GM23338 (cell line): ENCODE measurements at regions not wholly inside any gene's neighbourhood (a gene's known extent, or its start where the extent isn't known, plus 50 kb on each side); places are given as distances from the start of the nearest gene placed in this dataset.

ENCODE experiments used
- ATAC-seq: fragments of 200-7000 bp; cut with Tn5 transposase; 3 replicates; pipeline ENCODE4 v1.9.1; 2020
- DNase-seq: peaks from one replicate; pipeline ENCODE4 v3.0.0-alpha.2; 2015; ENCODE audit warnings: low spot score
- H2AFZ ChIP-seq: fragments of 200-600 bp; sonication (generic); 2 replicates; pipeline ENCODE4 v1.8.0; 2016; ENCODE audit warnings: antibody characterized with exemption, mild to moderate bottlenecking, moderate library complexity
- H3F3A ChIP-seq: fragments of 200-600 bp; sonication (generic); replicated peaks from 2 replicates; pipeline ENCODE4 v1.8.0; 2017; ENCODE audit warnings: antibody characterized with exemption, mixed run types, low read depth
- H3K27ac ChIP-seq: fragments of 200-600 bp; sonication (generic); 2 replicates; pipeline ENCODE4 v1.6.1; 2016; ENCODE audit warnings: low read depth
- H3K27me3 ChIP-seq: fragments of 200-600 bp; sonication (generic); 2 replicates; pipeline ENCODE4 v1.8.0; 2016; ENCODE audit warnings: mild to moderate bottlenecking, mixed run types, moderate library complexity; ENCODE audit not compliant: insufficient read depth
- H3K36me3 ChIP-seq: fragments of 200-600 bp; sonication (generic); 2 replicates; pipeline ENCODE4 v1.8.0; 2016; ENCODE audit warnings: mild to moderate bottlenecking; ENCODE audit not compliant: insufficient read depth
- H3K4me1 ChIP-seq: fragments of 200-600 bp; sonication (generic); 2 replicates; pipeline ENCODE4 v1.8.0; 2016; ENCODE audit warnings: mild to moderate bottlenecking, moderate library complexity; ENCODE audit not compliant: insufficient read depth
- H3K4me2 ChIP-seq: fragments of 200-600 bp; sonication (generic); 2 replicates; pipeline ENCODE4 v1.7.1; 2017; ENCODE audit warnings: mixed run types
- H3K4me3 ChIP-seq: fragments of 200-600 bp; sonication (generic); 2 replicates; pipeline ENCODE4 v1.6.1; 2016; ENCODE audit warnings: mixed run types
- H3K79me2 ChIP-seq: fragments of 200-600 bp; sonication (generic); replicated peaks from 2 replicates; pipeline ENCODE4 v1.8.0; 2017; ENCODE audit warnings: mild to moderate bottlenecking; ENCODE audit not compliant: insufficient read depth
- H3K9me2 ChIP-seq: fragments of 200-600 bp; sonication (generic); 2 replicates; pipeline ENCODE4 v1.8.0; 2017; ENCODE audit not compliant: insufficient read depth
- H4K20me1 ChIP-seq: fragments of 200-600 bp; sonication (generic); replicated peaks from 2 replicates; pipeline ENCODE4 v1.8.0; 2017; ENCODE audit warnings: mild to moderate bottlenecking; ENCODE audit not compliant: insufficient read depth
- H3K27ac Mint-ChIP-seq: 2 replicates; pipeline ENCODE4 v1.8.0; 2020; ENCODE audit warnings: inconsistent platforms, mild to moderate bottlenecking, moderate library complexity, mixed read lengths
- H3K27me3 Mint-ChIP-seq: 3 replicates; pipeline ENCODE4 v1.8.0; 2022; ENCODE audit warnings: low read depth, mild to moderate bottlenecking, moderate library complexity, mixed read lengths, inconsistent platforms; ENCODE audit not compliant: insufficient read depth, poor library complexity
- H3K36me3 Mint-ChIP-seq: 3 replicates; pipeline ENCODE4 v1.8.0; 2021; ENCODE audit warnings: low read depth, mild to moderate bottlenecking, inconsistent platforms, moderate library complexity, mixed read lengths
- H3K4me1 Mint-ChIP-seq: 3 replicates; pipeline ENCODE4 v1.8.0; 2020; ENCODE audit warnings: mild to moderate bottlenecking, inconsistent platforms, mixed read lengths
- H3K4me3 Mint-ChIP-seq: 3 replicates; pipeline ENCODE4 v1.8.0; 2021; ENCODE audit warnings: moderate library complexity, mild to moderate bottlenecking, inconsistent platforms, mixed read lengths
- H3K9me3 Mint-ChIP-seq: 3 replicates; pipeline ENCODE4 v1.8.0; 2020; ENCODE audit warnings: moderate library complexity, mild to moderate bottlenecking, inconsistent platforms, mixed read lengths
- EZH2phosphoT487 ChIP-seq: fragments of 200-600 bp; sonication (generic); IDR thresholded peaks from one replicate; pipeline ENCODE4 v1.8.1; 2018; ENCODE audit warnings: antibody characterized with exemption; ENCODE audit not compliant: unreplicated experiment
- JUNB ChIP-seq: IDR thresholded peaks from one replicate; pipeline ENCODE4 v1.6.1; 2016; ENCODE audit warnings: antibody characterized with exemption; ENCODE audit not compliant: unreplicated experiment
- NANOG ChIP-seq: IDR thresholded peaks from 2 replicates; pipeline ENCODE4 v1.6.1; 2016; ENCODE audit warnings: antibody characterized with exemption, borderline replicate concordance
- REST ChIP-seq: IDR thresholded peaks from one replicate; pipeline ENCODE4 v1.6.1; 2018; ENCODE audit warnings: antibody characterized with exemption; ENCODE audit not compliant: unreplicated experiment
- STAT1 ChIP-seq: IDR thresholded peaks from one replicate; pipeline ENCODE4 v1.6.1; 2016; ENCODE audit warnings: antibody characterized with exemption; ENCODE audit not compliant: unreplicated experiment
- ZNF114 ChIP-seq: fragments of 250-450 bp; sonication (Bioruptor Pico); IDR thresholded peaks from 2 replicates; pipeline ENCODE4 v1.5.0; 2020; ENCODE audit warnings: mild to moderate bottlenecking, moderate library complexity
- ZNF331 ChIP-seq: fragments of 250-450 bp; sonication (Bioruptor Pico); IDR thresholded peaks from 2 replicates; pipeline ENCODE4 v1.5.0; 2020; ENCODE audit warnings: low read depth, mild to moderate bottlenecking, moderate library complexity
- TF ChIP-seq, protein P1 (sequence below): fragments of 250-450 bp; sonication (Bioruptor Pico); IDR thresholded peaks from 2 replicates; pipeline ENCODE4 v1.5.0; 2020; ENCODE audit warnings: mild to moderate bottlenecking, moderate library complexity
- TF ChIP-seq, protein P2 (sequence below): IDR thresholded peaks from 2 replicates; pipeline ENCODE4 v1.6.1; 2016; ENCODE audit warnings: antibody characterized with exemption
- TF ChIP-seq, protein P3 (sequence below), 2 experiments: fragments of 200-600 bp in 1 of 2; sonication (generic) in 1 of 2; conservative IDR thresholded peaks; 2 replicates each; pipeline versions ENCODE4 v1.5.1 to v1.6.1; 2016 to 2017; ENCODE audit warnings: antibody characterized with exemption in 2 of 2, low read depth in 2 of 2, mild to moderate bottlenecking in 2 of 2, moderate library complexity in 1 of 2

GRCh38 chr5:179408611-179409010 is 63.4 kb upstream of the ADAMTS2 start (continued):
- TF ChIP-seq, protein P1, sequence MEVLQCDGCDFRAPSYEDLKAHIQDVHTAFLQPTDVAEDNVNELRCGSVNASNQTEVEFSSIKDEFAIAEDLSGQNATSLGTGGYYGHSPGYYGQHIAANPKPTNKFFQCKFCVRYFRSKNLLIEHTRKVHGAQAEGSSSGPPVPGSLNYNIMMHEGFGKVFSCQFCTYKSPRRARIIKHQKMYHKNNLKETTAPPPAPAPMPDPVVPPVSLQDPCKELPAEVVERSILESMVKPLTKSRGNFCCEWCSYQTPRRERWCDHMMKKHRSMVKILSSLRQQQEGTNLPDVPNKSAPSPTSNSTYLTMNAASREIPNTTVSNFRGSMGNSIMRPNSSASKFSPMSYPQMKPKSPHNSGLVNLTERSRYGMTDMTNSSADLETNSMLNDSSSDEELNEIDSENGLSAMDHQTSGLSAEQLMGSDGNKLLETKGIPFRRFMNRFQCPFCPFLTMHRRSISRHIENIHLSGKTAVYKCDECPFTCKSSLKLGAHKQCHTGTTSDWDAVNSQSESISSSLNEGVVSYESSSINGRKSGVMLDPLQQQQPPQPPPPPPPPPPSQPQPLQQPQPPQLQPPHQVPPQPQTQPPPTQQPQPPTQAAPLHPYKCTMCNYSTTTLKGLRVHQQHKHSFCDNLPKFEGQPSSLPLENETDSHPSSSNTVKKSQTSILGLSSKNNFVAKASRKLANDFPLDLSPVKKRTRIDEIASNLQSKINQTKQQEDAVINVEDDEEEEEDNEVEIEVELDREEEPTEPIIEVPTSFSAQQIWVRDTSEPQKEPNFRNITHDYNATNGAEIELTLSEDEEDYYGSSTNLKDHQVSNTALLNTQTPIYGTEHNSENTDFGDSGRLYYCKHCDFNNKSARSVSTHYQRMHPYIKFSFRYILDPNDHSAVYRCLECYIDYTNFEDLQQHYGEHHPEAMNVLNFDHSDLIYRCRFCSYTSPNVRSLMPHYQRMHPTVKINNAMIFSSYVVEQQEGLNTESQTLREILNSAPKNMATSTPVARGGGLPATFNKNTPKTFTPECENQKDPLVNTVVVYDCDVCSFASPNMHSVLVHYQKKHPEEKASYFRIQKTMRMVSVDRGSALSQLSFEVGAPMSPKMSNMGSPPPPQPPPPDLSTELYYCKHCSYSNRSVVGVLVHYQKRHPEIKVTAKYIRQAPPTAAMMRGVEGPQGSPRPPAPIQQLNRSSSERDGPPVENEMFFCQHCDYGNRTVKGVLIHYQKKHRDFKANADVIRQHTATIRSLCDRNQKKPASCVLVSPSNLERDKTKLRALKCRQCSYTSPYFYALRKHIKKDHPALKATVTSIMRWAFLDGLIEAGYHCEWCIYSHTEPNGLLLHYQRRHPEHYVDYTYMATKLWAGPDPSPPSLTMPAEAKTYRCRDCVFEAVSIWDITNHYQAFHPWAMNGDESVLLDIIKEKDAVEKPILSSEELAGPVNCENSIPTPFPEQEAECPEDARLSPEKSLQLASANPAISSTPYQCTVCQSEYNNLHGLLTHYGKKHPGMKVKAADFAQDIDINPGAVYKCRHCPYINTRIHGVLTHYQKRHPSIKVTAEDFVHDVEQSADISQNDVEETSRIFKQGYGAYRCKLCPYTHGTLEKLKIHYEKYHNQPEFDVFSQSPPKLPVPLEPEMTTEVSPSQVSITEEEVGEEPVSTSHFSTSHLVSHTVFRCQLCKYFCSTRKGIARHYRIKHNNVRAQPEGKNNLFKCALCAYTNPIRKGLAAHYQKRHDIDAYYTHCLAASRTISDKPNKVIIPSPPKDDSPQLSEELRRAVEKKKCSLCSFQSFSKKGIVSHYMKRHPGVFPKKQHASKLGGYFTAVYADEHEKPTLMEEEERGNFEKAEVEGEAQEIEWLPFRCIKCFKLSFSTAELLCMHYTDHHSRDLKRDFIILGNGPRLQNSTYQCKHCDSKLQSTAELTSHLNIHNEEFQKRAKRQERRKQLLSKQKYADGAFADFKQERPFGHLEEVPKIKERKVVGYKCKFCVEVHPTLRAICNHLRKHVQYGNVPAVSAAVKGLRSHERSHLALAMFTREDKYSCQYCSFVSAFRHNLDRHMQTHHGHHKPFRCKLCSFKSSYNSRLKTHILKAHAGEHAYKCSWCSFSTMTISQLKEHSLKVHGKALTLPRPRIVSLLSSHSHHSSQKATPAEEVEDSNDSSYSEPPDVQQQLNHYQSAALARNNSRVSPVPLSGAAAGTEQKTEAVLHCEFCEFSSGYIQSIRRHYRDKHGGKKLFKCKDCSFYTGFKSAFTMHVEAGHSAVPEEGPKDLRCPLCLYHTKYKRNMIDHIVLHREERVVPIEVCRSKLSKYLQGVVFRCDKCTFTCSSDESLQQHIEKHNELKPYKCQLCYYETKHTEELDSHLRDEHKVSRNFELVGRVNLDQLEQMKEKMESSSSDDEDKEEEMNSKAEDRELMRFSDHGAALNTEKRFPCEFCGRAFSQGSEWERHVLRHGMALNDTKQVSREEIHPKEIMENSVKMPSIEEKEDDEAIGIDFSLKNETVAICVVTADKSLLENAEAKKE: no peak
- TF ChIP-seq EZH2phosphoT487 (no peak), JUNB (no peak)

- H3K27ac Mint-ChIP-seq: no peak overlapping the region
- TF ChIP-seq ZNF114 (CRISPR knock-in tag) (no peak), STAT1 (no peak), REST (no peak), NANOG (no peak), ZNF331 (no peak), EZH2phosphoT487 (no peak), JUNB (no peak)
- TF ChIP-seq, protein P2, sequence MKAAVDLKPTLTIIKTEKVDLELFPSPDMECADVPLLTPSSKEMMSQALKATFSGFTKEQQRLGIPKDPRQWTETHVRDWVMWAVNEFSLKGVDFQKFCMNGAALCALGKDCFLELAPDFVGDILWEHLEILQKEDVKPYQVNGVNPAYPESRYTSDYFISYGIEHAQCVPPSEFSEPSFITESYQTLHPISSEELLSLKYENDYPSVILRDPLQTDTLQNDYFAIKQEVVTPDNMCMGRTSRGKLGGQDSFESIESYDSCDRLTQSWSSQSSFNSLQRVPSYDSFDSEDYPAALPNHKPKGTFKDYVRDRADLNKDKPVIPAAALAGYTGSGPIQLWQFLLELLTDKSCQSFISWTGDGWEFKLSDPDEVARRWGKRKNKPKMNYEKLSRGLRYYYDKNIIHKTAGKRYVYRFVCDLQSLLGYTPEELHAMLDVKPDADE: no peak
- TF ChIP-seq, protein P3, sequence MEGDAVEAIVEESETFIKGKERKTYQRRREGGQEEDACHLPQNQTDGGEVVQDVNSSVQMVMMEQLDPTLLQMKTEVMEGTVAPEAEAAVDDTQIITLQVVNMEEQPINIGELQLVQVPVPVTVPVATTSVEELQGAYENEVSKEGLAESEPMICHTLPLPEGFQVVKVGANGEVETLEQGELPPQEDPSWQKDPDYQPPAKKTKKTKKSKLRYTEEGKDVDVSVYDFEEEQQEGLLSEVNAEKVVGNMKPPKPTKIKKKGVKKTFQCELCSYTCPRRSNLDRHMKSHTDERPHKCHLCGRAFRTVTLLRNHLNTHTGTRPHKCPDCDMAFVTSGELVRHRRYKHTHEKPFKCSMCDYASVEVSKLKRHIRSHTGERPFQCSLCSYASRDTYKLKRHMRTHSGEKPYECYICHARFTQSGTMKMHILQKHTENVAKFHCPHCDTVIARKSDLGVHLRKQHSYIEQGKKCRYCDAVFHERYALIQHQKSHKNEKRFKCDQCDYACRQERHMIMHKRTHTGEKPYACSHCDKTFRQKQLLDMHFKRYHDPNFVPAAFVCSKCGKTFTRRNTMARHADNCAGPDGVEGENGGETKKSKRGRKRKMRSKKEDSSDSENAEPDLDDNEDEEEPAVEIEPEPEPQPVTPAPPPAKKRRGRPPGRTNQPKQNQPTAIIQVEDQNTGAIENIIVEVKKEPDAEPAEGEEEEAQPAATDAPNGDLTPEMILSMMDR (conservative IDR thresholded peaks at IDR 0.05; ENCODE audit: low read depth in 2 of 2): no peak
Observed at GRCh38 chr5:179407191-179408175, 62.2 kb upstream of the ADAMTS2 start.

More at GRCh38 chr5:179407191-179408175, 62.2 kb upstream of the ADAMTS2 start:
- no peak overlapping the region for H3K4me3 ChIP-seq
- H3K4me3 Mint-ChIP-seq: no peak overlapping the region
- H3K4me1 Mint-ChIP-seq: no peaks in the 10 kb centered on the region
- no peak for ATAC-seq
- H3K36me3 Mint-ChIP-seq: no peaks in the 10 kb centered on the region; the same call in 1 of the 3 replicates
- no peaks in the 10 kb centered on the region for H3K79me2 ChIP-seq
- DNase-seq: no peak
- H3K9me2 ChIP-seq: no peaks in the 10 kb centered on the region
- no peak overlapping the region for H3K4me2 ChIP-seq
- no peak overlapping the region for H3K27ac ChIP-seq
- no peaks in the 10 kb centered on the region for H3F3A ChIP-seq
- no peak overlapping the region for H2AFZ ChIP-seq
- H3K4me1 ChIP-seq: no peaks in the 10 kb centered on the region
- no peaks in the 10 kb centered on the region for H3K36me3 ChIP-seq
- H4K20me1 ChIP-seq: no peaks in the 10 kb centered on the region
- H3K27me3 ChIP-seq: no peaks in the 10 kb centered on the region
- peaks cover 14% of the 10 kb centered on the region for H3K9me3 Mint-ChIP-seq
- H3K27me3 Mint-ChIP-seq: peaks cover 2% of the 10 kb centered on the region
